ENCODE measurements at regions not wholly inside any gene's neighbourhood (a gene's known extent, or its start where the extent isn't known, plus 50 kb on each side); places are given as distances from the start of the nearest gene placed in this dataset.
"Not testable (repeated sequence)": the region's sequence is repeated elsewhere in the genome, so short reads cannot be mapped to it uniquely, and the experiment has no call there.

GRCh38 chr7:145735061-145735460 lies 381.5 kb upstream of the CNTNAP2 start:
- intact Hi-C loops (cut with micrococcal nuclease): no loop called here
- Mint-ChIP-seq H3K27me3 (ENCODE audit: low read depth) (no peaks in the 10 kb centered on the region), H3K36me3 (ENCODE audit: low read depth) (no peaks in the 10 kb centered on the region), H3K27ac (no peak overlapping the region), H3K4me1 (ENCODE audit: low read depth) (no peaks in the 10 kb centered on the region), H3K4me3 (no peak overlapping the region), H3K9me3 (peaks cover 2% of the 10 kb centered on the region)
- CTCF ChIA-PET: interaction anchor here (0.5 kb wide), 1 partner anchor 539 kb away, joined by 4 read pairs; no protein-coding TSS in a partner anchor
- DNase-seq: no peak

DNA sequence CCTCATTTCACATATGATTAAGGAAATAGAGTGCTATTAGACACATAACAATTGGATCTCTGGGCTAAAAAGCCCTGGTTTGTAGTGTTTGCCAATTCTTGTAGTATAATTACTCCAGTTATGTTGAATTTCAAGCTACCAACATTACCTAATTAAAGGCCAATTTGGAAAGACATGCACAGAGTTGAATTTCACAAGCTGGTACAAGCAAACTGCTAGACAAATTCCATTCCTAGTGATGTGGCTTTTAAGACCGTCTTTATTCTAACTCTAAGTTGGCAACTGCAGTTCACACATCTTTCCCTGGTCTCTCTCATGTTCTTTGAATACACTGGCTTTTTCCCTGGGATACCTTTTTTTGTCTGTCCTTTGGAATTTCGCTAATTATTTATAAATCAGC lies 384.1 kb upstream of the CNTNAP2 start:
- H3K27me3 Mint-ChIP-seq (ENCODE audit: low read depth): no peaks in the 10 kb centered on the region
- no peak for DNase-seq
- H3K4me1 Mint-ChIP-seq (ENCODE audit: low read depth): no peaks in the 10 kb centered on the region
- peaks cover 2% of the 10 kb centered on the region for H3K9me3 Mint-ChIP-seq
- no peak overlapping the region for H3K27ac Mint-ChIP-seq
- CTCF ChIA-PET: no interaction called here
- H3K4me3 Mint-ChIP-seq: no peak overlapping the region
- no peaks in the 10 kb centered on the region for H3K36me3 Mint-ChIP-seq (ENCODE audit: low read depth)
- intact Hi-C loops (cut with micrococcal nuclease): no loop called here

- H3K9me3 Mint-ChIP-seq: peaks cover 2% of the 10 kb centered on the region
- no peak overlapping the region for H3K27ac Mint-ChIP-seq
- intact Hi-C loops (cut with micrococcal nuclease): no loop called here
- H3K4me1 Mint-ChIP-seq (ENCODE audit: low read depth): no peaks in the 10 kb centered on the region
- no peak for DNase-seq
- CTCF ChIA-PET: no interaction called here
- H3K36me3 Mint-ChIP-seq (ENCODE audit: low read depth): no peaks in the 10 kb centered on the region
- H3K27me3 Mint-ChIP-seq (ENCODE audit: low read depth): no peaks in the 10 kb centered on the region
- no peak overlapping the region for H3K4me3 Mint-ChIP-seq
Measured at GRCh38 chr7:145729691-145730090, 386.9 kb upstream of the CNTNAP2 start.

GRCh38 chr7:145718129-145718528 lies 398.5 kb upstream of the CNTNAP2 start:
- CTCF ChIA-PET: no interaction called here
- Mint-ChIP-seq H3K27me3 (ENCODE audit: low read depth) (no peaks in the 10 kb centered on the region), H3K4me3 (no peak overlapping the region), H3K36me3 (ENCODE audit: low read depth) (no peaks in the 10 kb centered on the region), H3K4me1 (ENCODE audit: low read depth) (no peaks in the 10 kb centered on the region), H3K9me3 (no peaks in the 10 kb centered on the region), H3K27ac (no peak overlapping the region)
- no peak for DNase-seq
- intact Hi-C loops (cut with micrococcal nuclease): no loop called here

GRCh38 chr7:145700488-145700887 lies 416.1 kb upstream of the CNTNAP2 start:
- Mint-ChIP-seq H3K9me3 (peaks cover 4% of the 10 kb centered on the region), H3K27me3 (ENCODE audit: low read depth) (no peaks in the 10 kb centered on the region), H3K36me3 (ENCODE audit: low read depth) (no peaks in the 10 kb centered on the region), H3K4me3 (no peak overlapping the region), H3K4me1 (ENCODE audit: low read depth) (no peaks in the 10 kb centered on the region), H3K27ac (no peak overlapping the region)
- CTCF ChIA-PET: interaction anchor here (0.6 kb wide), 1 partner anchor 70 kb away, joined by 3 read pairs; no protein-coding TSS in a partner anchor
- intact Hi-C loops (cut with micrococcal nuclease): no loop called here
- DNase-seq: no peak

- intact Hi-C loops (cut with micrococcal nuclease): no loop called here
- Mint-ChIP-seq H3K27ac (no peak overlapping the region), H3K27me3 (ENCODE audit: low read depth) (no peaks in the 10 kb centered on the region), H3K4me3 (no peak overlapping the region), H3K4me1 (ENCODE audit: low read depth) (no peaks in the 10 kb centered on the region), H3K9me3 (peaks cover 4% of the 10 kb centered on the region), H3K36me3 (ENCODE audit: low read depth) (no peaks in the 10 kb centered on the region)
- no peak for DNase-seq
- CTCF ChIA-PET: no interaction called here
Measured at GRCh38 chr7:145698526-145699262, 417.9 kb upstream of the CNTNAP2 start.

- H3K4me1 Mint-ChIP-seq (ENCODE audit: low read depth); H3K9me3 Mint-ChIP-seq; CTCF ChIA-PET: not testable (repeated sequence)
Measured at GRCh38 chr7:145697412-145698107, 419.0 kb upstream of the CNTNAP2 start.

GRCh38 chr7:145696071-145696470 lies 420.5 kb upstream of the CNTNAP2 start:
- Mint-ChIP-seq H3K27me3 (ENCODE audit: low read depth) (no peaks in the 10 kb centered on the region), H3K9me3 (peaks cover 4% of the 10 kb centered on the region), H3K36me3 (ENCODE audit: low read depth) (no peaks in the 10 kb centered on the region), H3K4me1 (ENCODE audit: low read depth) (no peaks in the 10 kb centered on the region), H3K4me3 (no peak overlapping the region), H3K27ac (no peak overlapping the region)
- DNase-seq: no peak
- intact Hi-C loops (cut with micrococcal nuclease): no loop called here
- CTCF ChIA-PET: no interaction called here

More at GRCh38 chr7:145697412-145698107, 419.0 kb upstream of the CNTNAP2 start:
- H3K27ac Mint-ChIP-seq; DNase-seq; H3K36me3 Mint-ChIP-seq (ENCODE audit: low read depth); H3K27me3 Mint-ChIP-seq (ENCODE audit: low read depth); H3K4me3 Mint-ChIP-seq; intact Hi-C loops (cut with micrococcal nuclease): not testable (repeated sequence)

- H3K4me1 Mint-ChIP-seq (ENCODE audit: low read depth): no peaks in the 10 kb centered on the region
- CTCF ChIA-PET: no interaction called here
- H3K27me3 Mint-ChIP-seq (ENCODE audit: low read depth): no peaks in the 10 kb centered on the region
- H3K27ac Mint-ChIP-seq: no peak overlapping the region
- no peak overlapping the region for H3K4me3 Mint-ChIP-seq
- no peaks in the 10 kb centered on the region for H3K36me3 Mint-ChIP-seq (ENCODE audit: low read depth)
- intact Hi-C loops (cut with micrococcal nuclease): no loop called here
- no peak for DNase-seq
- peaks cover 3% of the 10 kb centered on the region for H3K9me3 Mint-ChIP-seq
Measured at GRCh38 chr7:145692237-145692950, 424.2 kb upstream of the CNTNAP2 start.

DNA sequence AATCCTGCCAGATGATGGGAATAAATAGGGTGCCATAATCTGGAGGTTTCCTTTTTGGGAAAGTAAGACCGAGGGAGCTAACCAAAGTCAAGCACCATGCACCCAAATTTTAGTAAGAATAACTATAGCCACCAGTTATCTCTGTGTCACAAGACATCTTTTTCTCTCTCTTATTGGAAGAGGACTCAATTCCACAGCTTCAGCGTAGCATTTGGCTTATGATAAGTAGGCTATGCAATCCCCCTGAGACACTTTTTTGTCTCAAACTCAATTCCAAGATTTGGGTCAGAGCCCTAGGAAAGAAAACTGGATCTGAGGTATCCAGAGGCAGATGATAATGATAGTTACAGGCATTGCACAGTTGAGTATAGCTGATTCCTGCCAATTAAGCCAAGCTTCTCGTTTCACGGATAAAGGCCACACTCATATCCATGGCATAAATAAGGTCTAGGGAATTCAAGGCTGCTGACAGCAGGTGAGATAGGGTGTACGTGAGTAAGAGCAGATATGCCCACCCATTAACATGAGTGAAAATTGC lies 425.2 kb upstream of the CNTNAP2 start:
- Mint-ChIP-seq H3K36me3 (ENCODE audit: low read depth) (no peaks in the 10 kb centered on the region), H3K4me3 (no peak overlapping the region), H3K27me3 (ENCODE audit: low read depth) (no peaks in the 10 kb centered on the region), H3K9me3 (peaks cover under 1% of the 10 kb centered on the region), H3K27ac (no peak overlapping the region), H3K4me1 (ENCODE audit: low read depth) (no peaks in the 10 kb centered on the region)
- intact Hi-C loops (cut with micrococcal nuclease): no loop called here
- CTCF ChIA-PET: no interaction called here
- no peak for DNase-seq

- Mint-ChIP-seq H3K36me3 (ENCODE audit: low read depth) (no peaks in the 10 kb centered on the region), H3K4me1 (ENCODE audit: low read depth) (no peaks in the 10 kb centered on the region), H3K4me3 (no peak overlapping the region), H3K9me3 (peaks cover 3% of the 10 kb centered on the region), H3K27me3 (ENCODE audit: low read depth) (no peaks in the 10 kb centered on the region), H3K27ac (no peak overlapping the region)
- CTCF ChIA-PET: interaction anchor here (0.6 kb wide), 1 partner anchor 614 kb away, joined by 4 read pairs; no protein-coding TSS in a partner anchor
- DNase-seq: no peak
- intact Hi-C loops (cut with micrococcal nuclease): no loop called here
Measured at GRCh38 chr7:145681646-145682045, 435.0 kb upstream of the CNTNAP2 start.

GRCh38 chr7:145681159-145681558 lies 435.4 kb upstream of the CNTNAP2 start:
- H3K9me3 Mint-ChIP-seq: peaks cover 3% of the 10 kb centered on the region
- no peaks in the 10 kb centered on the region for H3K4me1 Mint-ChIP-seq (ENCODE audit: low read depth)
- CTCF ChIA-PET: no interaction called here
- no peaks in the 10 kb centered on the region for H3K36me3 Mint-ChIP-seq (ENCODE audit: low read depth)
- H3K27me3 Mint-ChIP-seq (ENCODE audit: low read depth): no peaks in the 10 kb centered on the region
- no peak overlapping the region for H3K4me3 Mint-ChIP-seq
- no peak overlapping the region for H3K27ac Mint-ChIP-seq
- DNase-seq: no peak
- intact Hi-C loops (cut with micrococcal nuclease): no loop called here
